NCI-H1105 (cell line): ENCODE measurements at regions not wholly inside any gene's neighbourhood (a gene's known extent, or its start where the extent isn't known, plus 50 kb on each side); places are given as distances from the start of the nearest gene placed in this dataset.

ENCODE experiments used
- DNase-seq: peaks from one replicate; lab custom pipeline; 2025; lab: John Stamatoyannopoulos, UW

- no peak for DNase-seq
Measured at GRCh38 chr2:41784496-41784895, 263.3 kb upstream of the PKDCC start.

- DNase-seq: no peak
Measured at GRCh38 chr2:41785251-41786022, 262.4 kb upstream of the PKDCC start.

DNA sequence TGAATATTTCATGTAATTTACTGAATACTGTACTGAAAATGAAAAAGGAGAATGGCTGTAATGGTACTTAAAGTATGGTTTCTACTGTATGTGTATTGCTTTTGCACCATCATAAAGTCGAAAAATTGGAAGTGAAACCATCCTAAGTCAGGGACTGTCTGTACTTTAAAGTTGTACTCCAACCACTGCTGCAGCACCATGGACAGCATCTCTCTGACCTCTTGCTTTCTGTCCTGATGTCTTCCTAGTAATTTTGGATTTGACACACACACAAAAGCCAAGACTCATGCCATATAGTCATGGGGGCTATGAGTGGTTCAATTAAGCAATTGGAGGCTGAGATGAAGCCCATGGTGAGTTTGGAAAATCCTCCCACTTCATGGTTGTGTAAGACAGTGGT, 256.3 kb upstream of the PKDCC start:
- DNase-seq: no peak

GRCh38 chr2:41803361-41803760, 244.5 kb upstream of the PKDCC start:
- DNase-seq: no peak

GRCh38 chr2:41806286-41806685, 241.5 kb upstream of the PKDCC start:
- no peak for DNase-seq

DNA sequence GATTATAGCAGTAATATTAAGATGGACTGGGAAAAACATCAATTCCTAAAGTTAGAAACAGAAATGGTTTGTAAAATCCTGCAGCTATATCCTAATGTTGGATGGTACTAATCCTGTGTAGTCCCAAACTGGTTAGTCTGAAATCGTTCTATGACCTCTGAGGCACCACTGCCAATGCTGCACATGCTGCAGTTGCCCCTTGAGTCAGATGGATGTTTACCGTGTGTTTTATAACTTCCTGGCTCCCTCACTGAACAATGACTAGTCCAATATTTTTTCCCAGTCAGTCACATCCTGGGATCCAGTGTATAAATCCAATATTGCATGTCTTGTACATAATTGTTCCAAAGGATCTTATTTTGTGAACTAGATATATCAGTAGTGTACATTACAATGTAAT, 226.7 kb upstream of the PKDCC start:
- DNase-seq: no peak

DNA sequence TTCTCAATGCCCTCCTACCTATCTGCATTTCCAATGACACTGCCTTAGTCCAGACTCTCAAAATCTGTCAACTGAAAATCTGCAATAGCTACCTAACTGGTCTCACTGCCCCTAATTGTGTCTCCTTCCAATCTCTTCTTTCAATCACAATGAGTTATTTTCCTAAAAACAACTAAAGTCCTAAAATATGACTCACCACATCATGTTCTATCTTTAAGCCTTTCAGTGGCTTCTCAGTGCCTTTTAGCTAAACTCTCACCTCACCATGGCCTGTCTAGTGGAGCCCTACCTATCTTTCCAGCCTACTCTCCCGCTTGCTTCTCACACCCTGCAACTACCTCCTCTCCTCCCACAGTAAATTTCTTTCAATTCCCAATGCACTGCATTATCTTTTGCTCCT, 220.9 kb upstream of the PKDCC start:
- no peak for DNase-seq

DNA sequence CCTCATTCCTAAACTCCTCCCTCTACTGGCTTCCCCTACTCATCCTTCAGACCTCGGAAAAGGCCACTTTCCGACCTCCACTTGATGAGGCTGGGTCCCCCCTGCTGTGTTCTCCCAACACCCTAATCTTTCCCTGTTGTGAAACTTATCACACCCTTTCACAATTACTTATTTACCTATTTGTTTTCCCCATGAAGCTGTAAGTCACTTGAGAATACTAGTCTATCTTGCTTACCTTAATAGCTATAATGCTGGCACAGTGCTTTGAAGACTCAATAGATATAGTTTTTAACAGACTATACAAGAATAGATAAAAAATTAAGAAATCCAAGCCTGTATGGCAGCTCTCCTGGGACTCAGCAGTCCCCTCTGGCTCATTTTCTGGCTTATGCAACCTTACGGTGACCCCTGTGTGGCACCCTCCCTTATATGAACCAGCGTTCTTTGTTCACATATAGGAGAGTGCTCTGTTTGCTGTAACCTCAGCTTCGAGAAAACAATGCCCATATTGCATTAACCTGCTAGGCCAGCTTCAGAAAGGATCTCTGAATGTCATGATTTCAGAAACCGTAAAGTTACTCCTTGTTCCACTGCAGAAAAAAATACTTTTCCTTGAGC, 220.4 kb upstream of the PKDCC start:
- no peak for DNase-seq

GRCh38 chr2:41828052-41828643, 219.7 kb upstream of the PKDCC start:
- no peak for DNase-seq

- DNase-seq: no peak
Measured at GRCh38 chr2:41829052-41829451, 218.8 kb upstream of the PKDCC start.

DNA sequence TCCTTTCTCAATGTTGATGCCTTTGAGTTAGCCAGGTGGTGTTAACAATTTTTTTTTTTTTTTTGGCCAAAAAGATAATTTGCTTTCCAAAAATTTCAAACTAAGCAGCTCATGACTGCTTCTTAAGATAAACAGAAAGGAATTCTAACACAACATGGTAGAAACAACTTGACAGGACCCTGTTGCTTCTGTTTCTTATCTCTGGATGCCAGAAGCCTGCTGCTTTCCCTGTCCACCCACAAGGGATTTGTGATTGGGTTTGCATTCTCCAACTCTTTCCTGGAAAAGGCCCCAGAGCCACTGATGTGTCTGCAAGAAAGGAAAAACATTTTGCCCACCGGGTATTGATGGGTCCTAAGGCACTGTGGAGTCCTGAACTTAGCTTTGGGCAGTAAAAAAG, 217.2 kb upstream of the PKDCC start:
- DNase-seq: no peak

DNA sequence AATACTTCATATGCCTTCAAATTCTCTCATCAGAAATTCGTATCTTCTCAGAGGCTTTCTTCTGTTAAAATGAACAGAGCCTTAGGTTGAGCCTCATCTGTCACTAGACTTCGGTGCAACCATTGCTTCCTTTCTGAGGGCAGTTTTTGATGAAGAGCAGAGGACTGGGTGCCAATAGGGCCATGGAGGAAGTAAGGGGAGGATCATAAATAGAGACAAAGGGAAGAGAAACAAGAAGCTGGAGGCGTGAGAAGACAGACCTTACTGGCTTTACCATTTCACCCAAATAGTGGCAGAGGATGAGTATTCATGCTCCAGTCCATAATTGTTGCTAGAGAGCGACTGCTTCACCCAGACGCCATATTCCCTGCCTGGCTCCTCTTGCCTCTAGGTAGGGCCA, 215.6 kb upstream of the PKDCC start:
- no peak for DNase-seq

- DNase-seq: no peak
Measured at GRCh38 chr2:41835401-41835800, 212.4 kb upstream of the PKDCC start.

GRCh38 chr2:41836948-41837347, 210.9 kb upstream of the PKDCC start:
- DNase-seq: no peak

- no peak for DNase-seq
Measured at GRCh38 chr2:41837610-41838009, 210.2 kb upstream of the PKDCC start.

DNA sequence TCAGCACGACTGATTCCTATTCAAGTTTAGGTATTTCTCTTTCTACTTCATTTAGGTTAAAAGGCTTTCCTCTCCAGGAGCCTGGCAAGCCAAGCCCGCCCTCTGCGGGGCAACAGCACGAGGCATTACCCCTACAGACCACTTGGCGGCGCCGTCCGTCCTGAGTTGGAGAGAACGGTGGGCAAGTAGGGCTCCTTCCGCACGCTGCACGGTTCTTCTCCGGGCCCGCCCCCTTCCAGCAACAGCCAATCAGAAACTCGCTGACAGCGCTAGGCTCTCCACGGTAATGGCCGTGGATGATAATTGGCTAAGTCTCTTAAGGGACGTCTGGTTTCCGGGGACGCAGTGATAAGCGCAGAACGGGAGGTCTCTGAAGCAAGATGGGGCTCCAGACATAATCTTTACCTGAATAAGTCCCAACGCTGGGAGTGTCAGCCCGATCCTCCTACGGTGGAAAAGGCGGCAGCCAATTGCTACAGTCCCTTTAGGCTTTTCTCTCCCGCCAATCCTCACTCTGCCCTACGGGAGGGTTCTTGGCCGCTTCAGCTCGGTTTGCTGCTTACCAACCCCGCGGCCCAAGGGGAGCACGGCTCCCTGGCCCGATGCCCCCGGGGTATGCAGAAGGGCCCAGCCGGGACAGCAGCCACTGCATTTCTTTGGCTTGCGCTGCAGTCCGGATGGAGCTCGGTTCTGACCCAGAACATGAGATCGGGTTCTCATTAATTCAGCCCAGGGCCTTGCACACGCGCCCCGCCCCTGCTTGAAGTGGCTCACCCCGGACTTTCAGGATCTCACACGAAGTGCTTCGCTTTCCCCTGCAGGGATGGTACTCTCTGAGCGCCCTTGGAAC, 206.9 kb upstream of the PKDCC start:
- DNase-seq: peak; percentile 93

DNA sequence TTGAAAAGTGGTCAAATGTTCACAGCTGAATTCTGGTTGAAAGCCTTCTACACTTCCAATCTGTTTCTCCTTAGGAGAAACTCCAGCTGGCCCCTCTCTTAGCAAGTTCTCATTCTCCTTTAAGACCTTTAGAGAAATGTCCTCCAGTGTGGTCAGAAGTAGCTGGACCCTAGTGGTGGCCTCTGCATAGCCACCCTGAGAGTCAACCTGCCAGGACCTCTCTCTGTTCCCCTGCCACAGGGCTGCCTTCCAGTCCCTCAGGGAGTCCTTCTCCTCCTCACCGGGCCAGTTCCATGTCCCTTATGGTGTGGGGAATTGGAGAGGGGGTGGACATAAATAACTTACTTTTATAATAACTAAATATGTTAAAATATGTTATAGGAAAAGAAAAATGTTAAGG, 200.9 kb upstream of the PKDCC start:
- DNase-seq: no peak

- no peak for DNase-seq
Measured at GRCh38 chr2:41847744-41848441, 199.9 kb upstream of the PKDCC start.

GRCh38 chr2:41851554-41851953, 196.3 kb upstream of the PKDCC start:
- no peak for DNase-seq

GRCh38 chr2:41853427-41854191, 194.2 kb upstream of the PKDCC start:
- peak; percentile 33 for DNase-seq

GRCh38 chr2:41854227-41854626, 193.6 kb upstream of the PKDCC start:
- no peak for DNase-seq
